Naive thymus-derived CD4-positive, alpha-beta T cell (primary cell): ENCODE measurements at regions not wholly inside any gene's neighbourhood (a gene's known extent, or its start where the extent isn't known, plus 50 kb on each side); places are given as distances from the start of the nearest gene placed in this dataset.

Source experiments
- ATAC-seq: fragments of 150-1000 bp; cut with Tn5 transposase; 2 replicates; pipeline ENCODE4 v1.10.0; 2021; ENCODE audit warnings: mild to moderate bottlenecking, moderate library complexity
- CTCF ChIA-PET: fragments of 350-600 bp; sonication (Branson Sonifier 250); formaldehyde crosslinking; loops from one replicate; lab custom pipeline; 2021; ENCODE audit warnings: antibody characterized with exemption; lab: Charles Lee
- POLR2A ChIA-PET: fragments of 350-600 bp; sonication (Branson Sonifier 250); formaldehyde crosslinking; loops from one replicate; lab custom pipeline; 2021; ENCODE audit warnings: antibody characterized with exemption, inconsistent platforms; lab: Charles Lee
- DNase-seq, 9 donors: peaks; one replicate each; pipeline versions ENCODE4 v3.0.0 to v3.0.0-alpha.2; 2020 to 2022; ENCODE audit warnings: mixed read lengths in 1 of 9
- H3K27ac ChIP-seq: one replicate; pipeline ENCODE4 v1.7.0; 2013; ENCODE audit warnings: mild to moderate bottlenecking, low read depth, low read length, moderate library complexity
- H3K27me3 ChIP-seq, 2 donors: one replicate each; pipeline ENCODE4 v1.7.0; 2013; ENCODE audit warnings: low read length in 2 of 2, mild to moderate bottlenecking in 2 of 2, moderate library complexity in 2 of 2; ENCODE audit not compliant: control insufficient read depth in 2 of 2, insufficient read depth in 2 of 2
- H3K36me3 ChIP-seq, 3 experiments: 1 replicate in 2 of 3; 2 replicates in 1 of 3; pipeline ENCODE4 v1.7.0; 2013; ENCODE audit warnings: low read length in 3 of 3, mild to moderate bottlenecking in 3 of 3, moderate library complexity in 1 of 3; ENCODE audit not compliant: insufficient read depth in 3 of 3, control insufficient read depth in 2 of 3
- H3K4me1 ChIP-seq, 2 donors: one replicate each; pipeline ENCODE4 v1.7.0; 2013; ENCODE audit warnings: low read length in 2 of 2, mild to moderate bottlenecking in 2 of 2, moderate library complexity in 1 of 2; ENCODE audit not compliant: control insufficient read depth in 2 of 2, insufficient read depth in 2 of 2
- H3K4me3 ChIP-seq: 2 replicates; pipeline ENCODE4 v1.7.0; 2013; ENCODE audit warnings: mild to moderate bottlenecking, low read length
- H3K9me3 ChIP-seq, 3 experiments: 1 replicate in 2 of 3; 2 replicates in 1 of 3; pipeline ENCODE4 v1.7.0; 2013; ENCODE audit warnings: low read length in 3 of 3; ENCODE audit not compliant: control insufficient read depth in 2 of 3
- H3K27ac Mint-ChIP-seq, 9 donors: one replicate each; pipeline ENCODE4 v1.8.0; 2020 to 2022; ENCODE audit warnings: mixed read lengths in 9 of 9, mild to moderate bottlenecking in 8 of 9, moderate library complexity in 5 of 9, inconsistent platforms in 2 of 9
- H3K27me3 Mint-ChIP-seq, 5 donors: one replicate each; pipeline ENCODE4 v1.8.0; 2021 to 2022; ENCODE audit warnings: mixed read lengths in 5 of 5, mild to moderate bottlenecking in 1 of 5
- H3K36me3 Mint-ChIP-seq, 5 donors: one replicate each; pipeline ENCODE4 v1.8.0; 2020 to 2022; ENCODE audit warnings: mixed read lengths in 5 of 5, mild to moderate bottlenecking in 3 of 5, inconsistent platforms in 1 of 5
- H3K4me1 Mint-ChIP-seq, 7 donors: one replicate each; pipeline ENCODE4 v1.8.0; 2020 to 2022; ENCODE audit warnings: mixed read lengths in 7 of 7, mild to moderate bottlenecking in 3 of 7, inconsistent platforms in 1 of 7
- H3K4me3 Mint-ChIP-seq, 10 donors: one replicate each; pipeline ENCODE4 v1.8.0; 2020 to 2022; ENCODE audit warnings: mild to moderate bottlenecking in 10 of 10, mixed read lengths in 10 of 10, moderate library complexity in 6 of 10, inconsistent platforms in 2 of 10
- H3K9me3 Mint-ChIP-seq, 11 donors: one replicate each; pipeline ENCODE4 v1.8.0; 2020 to 2022; ENCODE audit warnings: mixed read lengths in 11 of 11, mild to moderate bottlenecking in 4 of 11, inconsistent platforms in 1 of 11, moderate library complexity in 1 of 11
- intact Hi-C, 2 donors: fragments of 100-400 bp; cut with micrococcal nuclease; formaldehyde crosslinking; loops; one replicate each; pipeline ENCODE4 v1.15.1; 2023

DNA sequence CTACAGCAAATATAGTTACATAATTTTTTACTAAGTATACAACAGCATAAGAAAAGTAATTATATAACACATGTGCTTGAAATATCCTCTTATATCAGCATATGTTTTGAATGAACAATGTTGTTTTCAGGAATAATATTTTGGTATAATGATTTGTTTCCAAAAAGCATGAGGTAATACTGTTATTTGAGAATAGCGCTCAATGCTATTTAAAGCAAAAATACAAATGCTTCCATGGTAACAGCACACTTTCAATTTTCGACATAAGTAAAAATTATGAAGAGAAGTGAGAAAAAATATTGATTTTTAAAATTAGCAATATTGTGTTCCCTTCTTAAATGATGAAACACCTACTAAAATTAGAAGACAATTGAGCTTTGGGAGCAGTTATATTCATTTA is 715.9 kb upstream of the ATXN8OS start:
- H3K27ac Mint-ChIP-seq: no peak overlapping the region

DNA sequence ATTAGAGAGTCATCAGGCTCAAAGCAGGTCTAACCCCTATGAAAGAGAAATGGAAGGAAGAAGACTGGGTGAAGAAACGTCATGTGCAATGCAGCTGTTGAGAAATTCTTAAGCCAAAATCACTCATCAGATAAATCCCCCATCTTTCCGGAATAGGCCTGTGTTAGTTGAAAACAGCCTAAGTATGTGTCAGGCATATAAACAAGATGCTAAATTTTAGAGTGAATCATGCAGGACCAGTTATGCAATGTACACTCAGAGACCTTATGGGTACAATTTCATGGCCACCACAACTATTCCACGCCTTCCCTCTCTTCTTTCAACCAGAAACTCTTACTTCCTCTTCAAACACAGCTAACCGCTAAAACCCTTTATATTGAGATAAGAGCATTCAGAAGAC is 717.7 kb upstream of the ATXN8OS start:
- POLR2A ChIA-PET: no interaction called here
- H3K27me3 Mint-ChIP-seq: no peaks in the 10 kb centered on the region
- peaks cover 2 to 30% (median 12%) of the 10 kb centered on the region in 11 donors for H3K9me3 Mint-ChIP-seq
- no peaks in the 10 kb centered on the region for H3K27me3 ChIP-seq
- no peak overlapping the region for H3K4me3 ChIP-seq
- no peak overlapping the region for H3K27ac ChIP-seq
- H3K4me1 ChIP-seq: no peaks in the 10 kb centered on the region
- intact Hi-C loops: no loop called here
- no peaks in the 10 kb centered on the region for H3K36me3 Mint-ChIP-seq
- H3K27ac Mint-ChIP-seq: no peak overlapping the region
- H3K9me3 ChIP-seq: no peaks in the 10 kb centered on the region
- H3K4me1 Mint-ChIP-seq: no peaks in the 10 kb centered on the region
- peak; percentile 82 for ATAC-seq
- H3K4me3 Mint-ChIP-seq: no peak overlapping the region
- H3K36me3 ChIP-seq: no peaks in the 10 kb centered on the region
- CTCF ChIA-PET: no interaction called here
- DNase-seq: no peak

More for the DNA sequence above, 715.9 kb upstream of the ATXN8OS start:
- ChIA-PET CTCF (no interaction called here), POLR2A (no interaction called here)
- intact Hi-C loops: no loop called here
- Histone ChIP-seq H3K27me3 (no peaks in the 10 kb centered on the region), H3K27ac (no peak overlapping the region), H3K9me3 (no peaks in the 10 kb centered on the region), H3K4me1 (no peaks in the 10 kb centered on the region), H3K4me3 (no peak overlapping the region), H3K36me3 (no peaks in the 10 kb centered on the region)
- Mint-ChIP-seq H3K4me1 (no peaks in the 10 kb centered on the region), H3K9me3 (peaks cover 6 to 32% (median 13%) of the 10 kb centered on the region in 11 donors), H3K36me3 (no peaks in the 10 kb centered on the region), H3K4me3 (no peak overlapping the region), H3K27me3 (no peaks in the 10 kb centered on the region)
- no peak for DNase-seq
- ATAC-seq: no peak

DNA sequence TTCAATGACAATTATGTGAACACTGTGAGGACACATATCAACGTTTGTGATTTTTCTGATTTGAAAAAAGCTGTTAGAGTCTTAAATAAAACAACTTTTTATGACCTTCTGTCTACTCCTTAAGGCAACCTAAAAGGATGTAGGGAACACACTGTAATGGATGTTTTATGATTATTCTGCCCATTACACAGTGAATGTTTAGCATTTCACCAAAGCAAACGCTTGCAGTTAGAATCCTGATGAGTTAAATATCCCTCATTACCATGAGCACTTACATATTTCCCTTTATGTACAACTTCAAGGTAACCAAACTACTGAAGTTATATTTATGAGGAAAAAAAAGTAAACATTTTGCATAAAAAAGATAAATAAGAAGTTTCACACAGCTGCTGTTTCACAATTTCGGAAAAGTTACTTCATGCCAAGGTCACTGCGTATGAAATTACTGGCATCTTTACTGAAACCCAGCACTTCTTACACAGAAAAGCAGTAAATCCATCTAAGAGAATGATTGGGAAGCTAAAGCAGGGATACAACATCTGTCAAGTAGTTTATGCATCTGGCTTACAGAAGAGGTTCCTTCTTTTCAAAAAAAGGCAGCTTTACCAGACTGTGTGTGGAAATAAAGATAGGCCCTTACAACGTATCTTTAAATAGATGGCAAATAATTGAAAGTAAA is 733.7 kb upstream of the ATXN8OS start:
- ChIA-PET CTCF (no interaction called here), POLR2A (no interaction called here)
- no peaks in the 10 kb centered on the region for H3K9me3 ChIP-seq
- H3K27me3 ChIP-seq: no peaks in the 10 kb centered on the region
- H3K27ac ChIP-seq: no peak overlapping the region
- intact Hi-C loops: no loop called here
- ATAC-seq (no peak), DNase-seq (no peak)
- Mint-ChIP-seq H3K4me3 (no peak overlapping the region), H3K9me3 (peaks cover 0 to 10% (median 7%) of the 10 kb centered on the region in 11 donors), H3K4me1 (no peaks in the 10 kb centered on the region), H3K27me3 (no peaks in the 10 kb centered on the region), H3K36me3 (no peaks in the 10 kb centered on the region), H3K27ac (no peak overlapping the region)
- no peaks in the 10 kb centered on the region for H3K4me1 ChIP-seq
- no peak overlapping the region for H3K4me3 ChIP-seq
- no peaks in the 10 kb centered on the region for H3K36me3 ChIP-seq

DNA sequence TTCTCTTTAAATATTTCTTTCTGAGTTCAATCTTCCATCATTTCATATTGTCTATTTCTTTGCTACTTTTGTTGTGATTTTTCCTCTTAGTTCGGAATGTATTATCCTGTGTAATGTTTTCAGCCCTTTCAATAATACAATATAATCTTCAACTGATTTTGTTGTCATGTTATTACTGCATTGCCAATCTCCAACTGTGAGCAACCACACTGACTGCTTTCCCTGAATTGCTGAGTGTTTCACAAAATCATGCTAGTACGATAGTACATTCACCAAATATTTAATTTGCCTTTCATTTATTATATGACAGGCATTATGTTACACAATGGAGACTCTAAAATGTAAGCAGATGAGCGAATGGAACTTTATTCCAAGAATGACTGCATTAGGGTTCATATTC is 744.3 kb upstream of the ATXN8OS start:
- DNase-seq (no peak), ATAC-seq (no peak)
- H3K4me3 Mint-ChIP-seq: no peak overlapping the region
- no peak overlapping the region for H3K27ac Mint-ChIP-seq
- no peaks in the 10 kb centered on the region for H3K9me3 ChIP-seq
- no peaks in the 10 kb centered on the region for H3K4me1 ChIP-seq
- no peaks in the 10 kb centered on the region for H3K27me3 ChIP-seq
- H3K36me3 Mint-ChIP-seq: peaks cover 0 to 4% (median 0%) of the 10 kb centered on the region in 5 donors
- H3K4me1 Mint-ChIP-seq: no peaks in the 10 kb centered on the region
- H3K4me3 ChIP-seq: no peak overlapping the region
- ChIA-PET POLR2A (no interaction called here), CTCF (no interaction called here)
- H3K27me3 Mint-ChIP-seq: no peaks in the 10 kb centered on the region
- H3K36me3 ChIP-seq: no peaks in the 10 kb centered on the region
- no peak overlapping the region for H3K27ac ChIP-seq
- intact Hi-C loops: no loop called here
- peaks cover 5 to 29% (median 16%) of the 10 kb centered on the region in 11 donors for H3K9me3 Mint-ChIP-seq

DNA sequence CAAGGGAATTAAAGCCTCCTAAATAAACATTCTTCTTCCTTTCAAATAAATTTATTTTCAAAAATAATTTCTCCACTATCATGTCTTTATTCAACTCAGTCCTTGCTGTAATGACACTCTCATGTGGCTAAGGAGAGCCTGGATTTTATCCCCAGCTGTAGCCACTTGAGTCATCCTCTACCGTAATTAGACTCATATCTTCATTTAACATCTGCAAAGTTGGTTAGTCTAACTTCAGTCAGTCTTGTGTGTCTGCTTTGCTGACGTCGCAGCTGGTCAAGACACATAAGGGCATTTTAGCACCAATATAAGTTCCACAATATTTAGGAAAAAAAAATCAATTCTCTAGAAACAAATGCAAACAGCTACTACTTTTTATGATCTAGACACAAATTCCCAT is 776.4 kb upstream of the ATXN8OS start:
- Histone ChIP-seq H3K4me1 (no peaks in the 10 kb centered on the region), H3K27me3 (no peaks in the 10 kb centered on the region), H3K27ac (no peak overlapping the region), H3K36me3 (no peaks in the 10 kb centered on the region), H3K9me3 (no peaks in the 10 kb centered on the region), H3K4me3 (no peak overlapping the region)
- DNase-seq (no peak), ATAC-seq (no peak)
- ChIA-PET CTCF (no interaction called here), POLR2A (no interaction called here)
- intact Hi-C loops: no loop called here
- Mint-ChIP-seq H3K9me3 (peaks cover 0 to 20% (median 6%) of the 10 kb centered on the region in 11 donors), H3K36me3 (no peaks in the 10 kb centered on the region), H3K27me3 (no peaks in the 10 kb centered on the region), H3K4me1 (no peaks in the 10 kb centered on the region), H3K27ac (no peak overlapping the region), H3K4me3 (no peak overlapping the region)

DNA sequence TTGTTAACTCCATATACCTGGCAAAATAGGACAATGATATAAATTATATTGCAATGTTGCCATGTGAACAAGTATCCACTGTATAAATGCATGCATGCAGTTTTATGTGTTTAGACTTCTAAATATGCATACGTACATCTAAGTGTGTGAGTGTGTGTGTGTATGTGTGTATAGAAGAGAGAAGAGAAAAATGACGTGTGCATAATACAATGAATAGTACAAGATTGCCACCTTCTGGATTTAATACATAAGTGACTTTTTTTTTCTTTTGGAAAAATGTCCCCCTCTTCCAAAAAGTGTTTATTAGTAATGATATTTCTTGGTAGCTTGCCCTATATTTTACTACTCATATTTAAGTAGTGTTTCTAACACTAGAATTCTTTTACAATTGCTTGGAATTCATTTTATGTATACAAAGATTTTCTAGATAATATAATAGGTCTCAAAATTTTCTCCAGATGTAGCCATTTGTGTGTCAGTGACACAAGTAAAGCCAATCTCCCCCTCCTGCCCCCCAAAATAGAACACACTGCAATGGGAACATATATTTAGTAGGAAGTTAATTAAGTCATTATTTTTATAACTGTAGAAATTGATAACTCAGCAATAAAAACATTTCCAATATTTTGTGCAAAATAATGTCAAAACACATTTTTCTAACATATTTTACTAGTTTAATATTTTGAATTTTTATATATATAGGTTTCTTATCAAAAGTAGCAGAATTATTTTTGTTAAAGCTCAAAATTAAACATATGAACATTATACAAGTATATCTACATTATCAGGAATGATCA is 783.3 kb upstream of the ATXN8OS start:
- ChIA-PET POLR2A (no interaction called here), CTCF (no interaction called here)
- Histone ChIP-seq H3K36me3 (no peaks in the 10 kb centered on the region), H3K4me3 (no peak overlapping the region), H3K27me3 (no peaks in the 10 kb centered on the region), H3K9me3 (no peaks in the 10 kb centered on the region), H3K4me1 (no peaks in the 10 kb centered on the region), H3K27ac (no peak overlapping the region)
- DNase-seq (no peak), ATAC-seq (no peak)
- Mint-ChIP-seq H3K4me3 (no peak overlapping the region), H3K27ac (no peak overlapping the region), H3K9me3 (peaks cover 0 to 7% (median 2%) of the 10 kb centered on the region in 11 donors), H3K27me3 (no peaks in the 10 kb centered on the region), H3K4me1 (no peaks in the 10 kb centered on the region), H3K36me3 (no peaks in the 10 kb centered on the region)
- intact Hi-C loops: no loop called here

DNA sequence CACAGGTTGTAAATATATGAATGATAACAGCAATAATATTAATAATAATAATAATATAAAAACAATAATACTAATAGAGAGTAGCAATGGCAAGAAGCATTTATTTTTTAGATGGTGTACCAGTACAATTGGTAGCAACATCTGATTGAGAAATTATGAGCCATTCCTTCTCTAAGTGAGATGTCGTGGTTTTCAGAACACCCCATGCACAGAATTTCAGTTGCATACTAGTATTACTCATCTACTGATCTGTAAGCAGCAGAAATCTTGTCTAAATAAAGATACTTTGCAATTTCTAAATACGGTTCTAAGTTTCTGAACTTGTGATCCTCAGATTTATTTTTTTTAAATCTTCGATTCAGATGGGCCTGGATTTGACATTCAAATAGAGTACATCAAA is 788.0 kb upstream of the ATXN8OS start:
- ChIA-PET POLR2A (no interaction called here), CTCF (no interaction called here)
- Mint-ChIP-seq H3K36me3 (no peaks in the 10 kb centered on the region), H3K27me3 (no peaks in the 10 kb centered on the region), H3K9me3 (peaks cover 0 to 10% (median 0%) of the 10 kb centered on the region in 11 donors), H3K4me1 (no peaks in the 10 kb centered on the region), H3K4me3 (no peak overlapping the region), H3K27ac (no peak overlapping the region)
- Histone ChIP-seq H3K36me3 (no peaks in the 10 kb centered on the region), H3K4me3 (no peak overlapping the region), H3K27ac (no peak overlapping the region), H3K27me3 (no peaks in the 10 kb centered on the region), H3K9me3 (no peaks in the 10 kb centered on the region), H3K4me1 (no peaks in the 10 kb centered on the region)
- intact Hi-C loops: no loop called here
- no peak for ATAC-seq
- no peak for DNase-seq
